ENCODE measurements at regions not wholly inside any gene's neighbourhood (a gene's known extent, or its start where the extent isn't known, plus 50 kb on each side); places are given as distances from the start of the nearest gene placed in this dataset.
"Not testable (repeated sequence)": the region's sequence is repeated elsewhere in the genome, so short reads cannot be mapped to it uniquely, and the experiment has no call there.

- H3K27me3 ChIP-seq = no peaks in the 10 kb centered on the region
- no peaks in the 10 kb centered on the region for H3K9me3 ChIP-seq
- no peaks in the 10 kb centered on the region for H3K4me1 ChIP-seq
- H3K36me3 ChIP-seq = no peaks in the 10 kb centered on the region
- no peak for DNase-seq
- TF ChIP-seq, protein P1, sequence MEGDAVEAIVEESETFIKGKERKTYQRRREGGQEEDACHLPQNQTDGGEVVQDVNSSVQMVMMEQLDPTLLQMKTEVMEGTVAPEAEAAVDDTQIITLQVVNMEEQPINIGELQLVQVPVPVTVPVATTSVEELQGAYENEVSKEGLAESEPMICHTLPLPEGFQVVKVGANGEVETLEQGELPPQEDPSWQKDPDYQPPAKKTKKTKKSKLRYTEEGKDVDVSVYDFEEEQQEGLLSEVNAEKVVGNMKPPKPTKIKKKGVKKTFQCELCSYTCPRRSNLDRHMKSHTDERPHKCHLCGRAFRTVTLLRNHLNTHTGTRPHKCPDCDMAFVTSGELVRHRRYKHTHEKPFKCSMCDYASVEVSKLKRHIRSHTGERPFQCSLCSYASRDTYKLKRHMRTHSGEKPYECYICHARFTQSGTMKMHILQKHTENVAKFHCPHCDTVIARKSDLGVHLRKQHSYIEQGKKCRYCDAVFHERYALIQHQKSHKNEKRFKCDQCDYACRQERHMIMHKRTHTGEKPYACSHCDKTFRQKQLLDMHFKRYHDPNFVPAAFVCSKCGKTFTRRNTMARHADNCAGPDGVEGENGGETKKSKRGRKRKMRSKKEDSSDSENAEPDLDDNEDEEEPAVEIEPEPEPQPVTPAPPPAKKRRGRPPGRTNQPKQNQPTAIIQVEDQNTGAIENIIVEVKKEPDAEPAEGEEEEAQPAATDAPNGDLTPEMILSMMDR (IDR thresholded peaks at IDR 0.05) = no peak
- TF ChIP-seq POLR2A (IDR thresholded peaks at IDR 0.05) = no peak
- intact Hi-C loops (cut with DNase I; ENCODE audit: low total_unique reads) = no loop called here
- peak overlapping the region; percentile 65 to 73 for H3K27ac ChIP-seq
- H3K4me3 ChIP-seq = no peak overlapping the region
Observed at GRCh38 chr16:14014284-14014625, 56.9 kb upstream of the MRTFB start.

DNA sequence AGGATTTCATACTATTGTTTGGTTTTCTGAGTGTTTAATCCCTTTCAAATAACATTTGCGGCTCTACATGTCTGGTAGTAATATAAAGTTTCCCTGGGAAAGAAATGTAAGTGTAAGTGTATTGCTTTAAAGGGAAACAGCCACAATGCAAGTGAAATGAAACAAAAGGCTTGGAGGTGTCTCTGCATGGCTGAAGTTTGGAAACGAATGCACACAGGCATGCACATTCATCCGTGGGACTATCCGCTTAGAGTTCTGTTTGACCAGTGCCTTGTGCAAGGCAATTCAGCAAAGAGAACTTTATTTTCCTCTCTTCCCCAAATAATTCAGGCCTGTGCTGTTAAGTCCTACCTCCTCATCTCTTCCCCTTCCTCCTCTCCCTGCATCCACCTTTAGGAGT, 56.1 kb upstream of the MRTFB start:
- TF ChIP-seq, protein P1 (IDR thresholded peaks at IDR 0.05) = no peak
- no peak for TF ChIP-seq POLR2A (IDR thresholded peaks at IDR 0.05)
- Histone ChIP-seq H3K9me3 (no peaks in the 10 kb centered on the region), H3K27ac (peak overlapping the region; percentile 65 to 73), H3K36me3 (no peaks in the 10 kb centered on the region), H3K4me3 (no peak overlapping the region), H3K27me3 (no peaks in the 10 kb centered on the region), H3K4me1 (no peaks in the 10 kb centered on the region)
- intact Hi-C loops (cut with DNase I; ENCODE audit: low total_unique reads) = no loop called here
- no peak for DNase-seq

DNA sequence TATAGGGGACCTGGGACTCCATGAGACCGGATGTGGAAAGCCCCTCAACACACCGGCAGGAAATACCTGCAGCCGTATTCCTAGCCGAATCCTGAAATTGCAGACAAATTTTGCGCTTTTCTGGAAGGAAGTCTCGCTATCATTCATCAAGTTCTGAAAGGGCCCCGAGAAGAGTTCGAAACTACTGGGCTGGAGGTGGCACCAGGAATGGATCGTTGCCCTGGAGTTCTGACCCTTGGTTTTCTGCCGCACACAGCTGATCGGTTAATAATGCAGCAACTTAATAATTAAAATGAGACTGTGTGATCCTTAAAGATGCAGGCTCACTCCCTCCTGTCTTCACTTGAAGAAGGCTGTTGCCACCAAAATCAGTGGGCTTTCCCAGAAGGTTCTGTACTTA, 55.7 kb upstream of the MRTFB start:
- DNase-seq = no peak
- H3K4me3 ChIP-seq = no peak overlapping the region
- intact Hi-C loops (cut with DNase I; ENCODE audit: low total_unique reads) = no loop called here
- no peaks in the 10 kb centered on the region for H3K9me3 ChIP-seq
- TF ChIP-seq, protein P1 (IDR thresholded peaks at IDR 0.05) = no peak
- peak overlapping the region; percentile 65 to 73 for H3K27ac ChIP-seq
- H3K36me3 ChIP-seq = no peaks in the 10 kb centered on the region
- no peaks in the 10 kb centered on the region for H3K27me3 ChIP-seq
- no peaks in the 10 kb centered on the region for H3K4me1 ChIP-seq

GRCh38 chr16:14015948-14016347, 55.2 kb upstream of the MRTFB start:
- Histone ChIP-seq H3K9me3 (no peaks in the 10 kb centered on the region), H3K27ac (peak overlapping the region; percentile 65 to 73), H3K36me3 (no peaks in the 10 kb centered on the region), H3K4me3 (no peak overlapping the region), H3K4me1 (no peaks in the 10 kb centered on the region), H3K27me3 (no peaks in the 10 kb centered on the region)
- intact Hi-C loops (cut with DNase I; ENCODE audit: low total_unique reads) = no loop called here
- TF ChIP-seq, protein P1 (IDR thresholded peaks at IDR 0.05) = no peak
- no peak for TF ChIP-seq POLR2A (IDR thresholded peaks at IDR 0.05)
- peak in 1 of 2 donors; percentile 44 for DNase-seq

GRCh38 chr16:14016362-14016761, 54.8 kb upstream of the MRTFB start:
- intact Hi-C loops (cut with DNase I; ENCODE audit: low total_unique reads); H3K4me3 ChIP-seq: not testable (repeated sequence)

DNA sequence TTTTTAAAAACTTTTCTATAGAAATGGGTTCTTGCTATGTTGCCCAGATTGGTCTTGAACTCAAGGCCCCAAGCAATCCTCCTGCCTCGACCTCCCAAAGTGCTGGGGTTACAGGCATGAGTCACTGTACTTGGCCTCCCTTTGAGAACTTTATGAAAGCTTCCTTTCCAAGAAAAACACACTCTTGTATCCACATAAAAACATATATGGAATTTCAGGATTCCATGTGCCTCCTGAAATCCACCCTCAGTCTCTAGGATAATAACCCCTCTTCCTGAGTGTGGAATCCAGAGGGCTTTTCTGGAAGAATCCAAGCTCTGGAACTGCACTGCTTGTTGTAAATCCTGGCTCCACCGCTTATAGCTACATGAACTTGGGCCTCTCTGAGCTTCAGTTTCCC, 53.2 kb upstream of the MRTFB start:
- Histone ChIP-seq H3K4me3 (no peak overlapping the region), H3K4me1 (no peaks in the 10 kb centered on the region), H3K27ac (no peak overlapping the region), H3K27me3 (no peaks in the 10 kb centered on the region), H3K36me3 (no peaks in the 10 kb centered on the region), H3K9me3 (no peaks in the 10 kb centered on the region)
- no peak for DNase-seq
- intact Hi-C loops (cut with DNase I; ENCODE audit: low total_unique reads) = no loop called here
- TF ChIP-seq, protein P1 (IDR thresholded peaks at IDR 0.05) = no peak

More at GRCh38 chr16:14016362-14016761, 54.8 kb upstream of the MRTFB start:
- H3K36me3 ChIP-seq, DNase-seq, H3K4me1 ChIP-seq, H3K9me3 ChIP-seq, H3K27me3 ChIP-seq: not testable (repeated sequence)
- peak overlapping the region; percentile 57 to 65 for H3K27ac ChIP-seq
